ENCODE measurements at regions not wholly inside any gene's neighbourhood (a gene's known extent, or its start where the extent isn't known, plus 50 kb on each side); places are given as distances from the start of the nearest gene placed in this dataset.
A peak's percentile ranks its signal among the peaks of the same experiment; 100 is the strongest.
"Not testable (repeated sequence)": the region's sequence is repeated elsewhere in the genome, so short reads cannot be mapped to it uniquely, and the experiment has no call there.

- DNase-seq: no peak
- intact Hi-C loops (cut with DNase I): no loop called here
Measured at GRCh38 chr2:122651780-122652179, 896.3 kb downstream of the TSN start.

- DNase-seq: no peak
Measured at GRCh38 chr2:122652670-122653069, 897.2 kb downstream of the TSN start.

GRCh38 chr2:122656403-122656802 is 901.0 kb downstream of the TSN start:
- intact Hi-C loops (cut with DNase I): no loop called here
- DNase-seq: no peak

More at GRCh38 chr2:122652670-122653069, 897.2 kb downstream of the TSN start:
- intact Hi-C loops (cut with DNase I): no loop called here

- peak in 1 of 10 donors; percentile 79 for DNase-seq
- intact Hi-C loops (cut with DNase I): no loop called here
Measured at GRCh38 chr2:122660786-122661634, 905.6 kb downstream of the TSN start.

- no peak for DNase-seq
- intact Hi-C loops (cut with DNase I): no loop called here
Measured at GRCh38 chr2:122663620-122664019, 908.2 kb downstream of the TSN start.

- no peak for DNase-seq
- intact Hi-C loops (cut with DNase I): no loop called here
Measured at GRCh38 chr2:122669627-122670026, 914.2 kb downstream of the TSN start.

- intact Hi-C loops (cut with DNase I): no loop called here
Measured at GRCh38 chr2:122670897-122671296, 915.4 kb downstream of the TSN start.

GRCh38 chr2:122680662-122681061 is 925.2 kb downstream of the TSN start:
- intact Hi-C loops (cut with DNase I): no loop called here
- no peak for DNase-seq

More at GRCh38 chr2:122670897-122671296, 915.4 kb downstream of the TSN start:
- no peak for DNase-seq

- DNase-seq: no peak
- intact Hi-C loops (cut with DNase I): no loop called here
Measured at GRCh38 chr2:122681626-122682025, 926.2 kb downstream of the TSN start.

GRCh38 chr2:122682356-122682755 is 926.9 kb downstream of the TSN start:
- no peak for DNase-seq
- intact Hi-C loops (cut with DNase I): no loop called here

GRCh38 chr2:122683018-122683417 is 927.6 kb downstream of the TSN start:
- intact Hi-C loops (cut with DNase I): no loop called here
- DNase-seq: no peak

GRCh38 chr2:122692400-122693083 is 937.1 kb downstream of the TSN start:
- intact Hi-C loops (cut with DNase I): no loop called here
- DNase-seq: no peak

- no peak for DNase-seq
- intact Hi-C loops (cut with DNase I): no loop called here
Measured at GRCh38 chr2:122697415-122697814, 942.0 kb downstream of the TSN start.

- intact Hi-C loops (cut with DNase I): no loop called here
- DNase-seq: no peak
Measured at GRCh38 chr2:122703676-122704075, 948.2 kb downstream of the TSN start.

- no peak for DNase-seq
- intact Hi-C loops (cut with DNase I): no loop called here
Measured at GRCh38 chr2:122704109-122704563, 948.7 kb downstream of the TSN start.

- intact Hi-C loops (cut with DNase I): no loop called here
Measured at GRCh38 chr2:122705746-122706145, 950.3 kb downstream of the TSN start.

GRCh38 chr2:122706757-122707223 is 951.3 kb downstream of the TSN start:
- no peak for DNase-seq
- intact Hi-C loops (cut with DNase I): no loop called here

More at GRCh38 chr2:122705746-122706145, 950.3 kb downstream of the TSN start:
- DNase-seq: no peak

GRCh38 chr2:122707224-122707824 is 951.9 kb downstream of the TSN start:
- intact Hi-C loops (cut with DNase I): no loop called here

GRCh38 chr2:122710049-122710448 is 954.6 kb downstream of the TSN start:
- intact Hi-C loops (cut with DNase I): no loop called here
- DNase-seq: no peak

More at GRCh38 chr2:122707224-122707824, 951.9 kb downstream of the TSN start:
- no peak for DNase-seq

GRCh38 chr2:122713800-122714199 is 958.3 kb downstream of the TSN start:
- intact Hi-C loops (cut with DNase I): no loop called here
- DNase-seq: no peak

GRCh38 chr2:122720822-122721221 is 965.4 kb downstream of the TSN start:
- peak in 1 of 10 donors; percentile 61 for DNase-seq
- intact Hi-C loops (cut with DNase I): not testable (repeated sequence)

Data from posterior cingulate gyrus (tissue), 11 donors.